C4-2B (cell line): ENCODE measurements at regions not wholly inside any gene's neighbourhood (a gene's known extent, or its start where the extent isn't known, plus 50 kb on each side); places are given as distances from the start of the nearest gene placed in this dataset.

Source experiments
- CTCF ChIP-seq: fragments of 450-650 bp; conservative IDR thresholded peaks from 2 replicates; pipeline ENCODE4 v1.5.1; 2017; ENCODE audit warnings: mild to moderate bottlenecking
- ZFX ChIP-seq: fragments of 450-650 bp; IDR thresholded peaks from 2 replicates; pipeline ENCODE4 v1.6.1; 2017

- no peak for TF ChIP-seq CTCF
- no peak for TF ChIP-seq ZFX
Observed at GRCh38 chr5:3364433-3364832, 231.2 kb upstream of the IRX1 start.
